ENCODE measurements at regions not wholly inside any gene's neighbourhood (a gene's known extent, or its start where the extent isn't known, plus 50 kb on each side); places are given as distances from the start of the nearest gene placed in this dataset.
"Not testable (repeated sequence)": the region's sequence is repeated elsewhere in the genome, so short reads cannot be mapped to it uniquely, and the experiment has no call there.

- no peak for TF ChIP-seq CTCF (IDR thresholded peaks at IDR 0.05; ENCODE audit: insufficient read depth, low read length, poor library complexity, severe bottlenecking)
- H3K36me3 ChIP-seq (ENCODE audit: control insufficient read depth, insufficient read depth, low read length), result no peaks in the 10 kb centered on the region
- DNase-seq (ENCODE audit: extremely low read depth, insufficient read length), result no peak
- no peaks in the 10 kb centered on the region for H3K27me3 ChIP-seq (replicated peaks; ENCODE audit: control insufficient read depth, insufficient read depth, low read length)
- no peak overlapping the region for H3K4me3 ChIP-seq (replicated peaks; ENCODE audit: low read depth, low read length)
Measured at GRCh38 chr18:51257150-51257549, 59.7 kb upstream of the MEX3C start.

- no peak overlapping the region for H3K4me3 ChIP-seq (replicated peaks; ENCODE audit: low read depth, low read length)
- no peak for TF ChIP-seq CTCF (IDR thresholded peaks at IDR 0.05; ENCODE audit: insufficient read depth, low read length, poor library complexity, severe bottlenecking)
- no peak for DNase-seq (ENCODE audit: extremely low read depth, insufficient read length)
- H3K27me3 ChIP-seq (replicated peaks; ENCODE audit: control insufficient read depth, insufficient read depth, low read length), result no peaks in the 10 kb centered on the region
- no peaks in the 10 kb centered on the region for H3K36me3 ChIP-seq (ENCODE audit: control insufficient read depth, insufficient read depth, low read length)
Measured at GRCh38 chr18:51260118-51260517, 62.6 kb upstream of the MEX3C start.

GRCh38 chr18:51266077-51266476, 68.6 kb upstream of the MEX3C start:
- not testable (repeated sequence) for DNase-seq (ENCODE audit: extremely low read depth, insufficient read length); H3K4me3 ChIP-seq (replicated peaks; ENCODE audit: low read depth, low read length); H3K36me3 ChIP-seq (ENCODE audit: control insufficient read depth, insufficient read depth, low read length); H3K27me3 ChIP-seq (replicated peaks; ENCODE audit: control insufficient read depth, insufficient read depth, low read length)

- H3K4me3 ChIP-seq (replicated peaks; ENCODE audit: low read depth, low read length), result no peak overlapping the region
- no peaks in the 10 kb centered on the region for H3K27me3 ChIP-seq (replicated peaks; ENCODE audit: control insufficient read depth, insufficient read depth, low read length)
- DNase-seq (ENCODE audit: extremely low read depth, insufficient read length), result peak; percentile 41
- TF ChIP-seq CTCF (IDR thresholded peaks at IDR 0.05; ENCODE audit: insufficient read depth, low read length, poor library complexity, severe bottlenecking), result no peak
- no peaks in the 10 kb centered on the region for H3K36me3 ChIP-seq (ENCODE audit: control insufficient read depth, insufficient read depth, low read length)
Measured at GRCh38 chr18:51266773-51267172, 69.3 kb upstream of the MEX3C start.

- Histone ChIP-seq H3K36me3 (ENCODE audit: control insufficient read depth, insufficient read depth, low read length) (no peaks in the 10 kb centered on the region), H3K4me3 (replicated peaks; ENCODE audit: low read depth, low read length) (no peak overlapping the region), H3K27me3 (replicated peaks; ENCODE audit: control insufficient read depth, insufficient read depth, low read length) (no peaks in the 10 kb centered on the region)
- no peak for TF ChIP-seq CTCF (IDR thresholded peaks at IDR 0.05; ENCODE audit: insufficient read depth, low read length, poor library complexity, severe bottlenecking)
- no peak for DNase-seq (ENCODE audit: extremely low read depth, insufficient read length)
Measured at GRCh38 chr18:51273437-51273836, 76.0 kb upstream of the MEX3C start.

- H3K27me3 ChIP-seq (replicated peaks; ENCODE audit: control insufficient read depth, insufficient read depth, low read length), result no peaks in the 10 kb centered on the region
- H3K36me3 ChIP-seq (ENCODE audit: control insufficient read depth, insufficient read depth, low read length), result no peaks in the 10 kb centered on the region
- no peak for TF ChIP-seq CTCF (IDR thresholded peaks at IDR 0.05; ENCODE audit: insufficient read depth, low read length, poor library complexity, severe bottlenecking)
- no peak for DNase-seq (ENCODE audit: extremely low read depth, insufficient read length)
- no peak overlapping the region for H3K4me3 ChIP-seq (replicated peaks; ENCODE audit: low read depth, low read length)
Measured at GRCh38 chr18:51275712-51276476, 78.4 kb upstream of the MEX3C start.

All from GM06990 (cell line).